OCI-LY7 (cell line): ENCODE measurements at regions not wholly inside any gene's neighbourhood (a gene's known extent, or its start where the extent isn't known, plus 50 kb on each side); places are given as distances from the start of the nearest gene placed in this dataset.

Source experiments
- EZH2phosphoT487 ChIP-seq: fragments of 200-600 bp; sonication (generic); IDR thresholded peaks from 2 replicates; pipeline ENCODE4 v1.6.1; 2018; ENCODE audit warnings: low read depth, borderline replicate concordance, mild to moderate bottlenecking, mixed run types, antibody characterized with exemption, low read length, moderate library complexity, mixed read lengths
- TF ChIP-seq, protein P1 (sequence below): fragments of 200-600 bp; sonication (generic); conservative IDR thresholded peaks from 2 replicates; pipeline ENCODE4 v1.5.1; 2014; ENCODE audit warnings: mild to moderate bottlenecking, antibody characterized with exemption, low read length, moderate library complexity, mixed read lengths

GRCh38 chr18:10233082-10233875 is 221.2 kb upstream of the APCDD1 start:
- TF ChIP-seq, protein P1, sequence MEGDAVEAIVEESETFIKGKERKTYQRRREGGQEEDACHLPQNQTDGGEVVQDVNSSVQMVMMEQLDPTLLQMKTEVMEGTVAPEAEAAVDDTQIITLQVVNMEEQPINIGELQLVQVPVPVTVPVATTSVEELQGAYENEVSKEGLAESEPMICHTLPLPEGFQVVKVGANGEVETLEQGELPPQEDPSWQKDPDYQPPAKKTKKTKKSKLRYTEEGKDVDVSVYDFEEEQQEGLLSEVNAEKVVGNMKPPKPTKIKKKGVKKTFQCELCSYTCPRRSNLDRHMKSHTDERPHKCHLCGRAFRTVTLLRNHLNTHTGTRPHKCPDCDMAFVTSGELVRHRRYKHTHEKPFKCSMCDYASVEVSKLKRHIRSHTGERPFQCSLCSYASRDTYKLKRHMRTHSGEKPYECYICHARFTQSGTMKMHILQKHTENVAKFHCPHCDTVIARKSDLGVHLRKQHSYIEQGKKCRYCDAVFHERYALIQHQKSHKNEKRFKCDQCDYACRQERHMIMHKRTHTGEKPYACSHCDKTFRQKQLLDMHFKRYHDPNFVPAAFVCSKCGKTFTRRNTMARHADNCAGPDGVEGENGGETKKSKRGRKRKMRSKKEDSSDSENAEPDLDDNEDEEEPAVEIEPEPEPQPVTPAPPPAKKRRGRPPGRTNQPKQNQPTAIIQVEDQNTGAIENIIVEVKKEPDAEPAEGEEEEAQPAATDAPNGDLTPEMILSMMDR = no peak
- no peak for TF ChIP-seq EZH2phosphoT487
